K562 (cell line): ENCODE measurements at regions not wholly inside any gene's neighbourhood (a gene's known extent, or its start where the extent isn't known, plus 50 kb on each side); places are given as distances from the start of the nearest gene placed in this dataset.

Experiments
- ATAC-seq: fragments of 200-7000 bp; cut with Tn5 transposase; 3 replicates; pipeline ENCODE4 v1.9.1; 2020; ENCODE audit warnings: moderate library complexity
- BruUV-seq: library from RNA; stranded (reverse); fragments of 400-500 nt; replicated peaks from 2 replicates; lab custom pipeline; 2021; lab: Mats Ljungman, UMichigan
- CTCF ChIA-PET: fragments of 300-600 bp; formaldehyde crosslinking; extraction: SDS; loops from one replicate; lab custom pipeline; 2021; ENCODE audit warnings: low intra/inter-chr PET ratio; lab: Yijun Ruan, JAX
- POLR2A ChIA-PET: fragments of 300-600, 350-650 bp; sonication (Branson Sonifier 250); formaldehyde crosslinking; extraction: SDS; loops from one replicate; lab custom pipeline; 2021; ENCODE audit warnings: antibody characterized with exemption, inconsistent platforms; lab: Yijun Ruan, JAX
- DNase-seq, 4 experiments: peaks; one replicate each; pipeline versions ENCODE4 v3.0.0 to v3.0.0-alpha.2; 2011 to 2018; ENCODE audit warnings: low spot score in 3 of 4, mixed read lengths in 3 of 4; ENCODE audit errors: extremely low read depth in 1 of 4
- FAIRE-seq: peaks from 2 replicates; lab custom pipeline; 2011; peaks lifted over from hg19 to GRCh38; lab: Jason Lieb, UNC
- H2AFZ ChIP-seq: 2 replicates; pipeline ENCODE4 v1.6.0; 2011; ENCODE audit warnings: low read depth, low read length, control low read depth, inconsistent platforms
- H3K27ac ChIP-seq: fragments of 200-600 bp; 3 replicates; pipeline ENCODE4 v1.8.0; 2011; ENCODE audit warnings: low read depth, mild to moderate bottlenecking, control low read depth, inconsistent platforms, low read length, moderate library complexity, mixed read lengths; ENCODE audit errors: extremely low read depth
- H3K27me3 ChIP-seq, 2 experiments: fragments of 300-600 bp in 1 of 2; 2 replicates in 1 of 2; 3 replicates in 1 of 2; pipeline versions ENCODE4 v1.6.0 to v1.8.0; 2011; ENCODE audit warnings: inconsistent platforms in 2 of 2, low read length in 2 of 2, mild to moderate bottlenecking in 1 of 2, mixed read lengths in 1 of 2, moderate library complexity in 1 of 2; ENCODE audit not compliant: control insufficient read depth in 2 of 2, insufficient read depth in 2 of 2
- H3K36me3 ChIP-seq: fragments of 300-600 bp; 3 replicates; pipeline ENCODE4 v1.8.0; 2011; ENCODE audit warnings: mild to moderate bottlenecking, low read length, inconsistent platforms; ENCODE audit not compliant: control insufficient read depth, insufficient read depth
- H3K4me1 ChIP-seq, 2 experiments: fragments of 200-600 bp in 1 of 2; replicated peaks in 1 of 2; 2 replicates in 1 of 2; 3 replicates in 1 of 2; pipeline versions ENCODE4 v1.5.1 to v1.8.0; 2011; ENCODE audit warnings: inconsistent platforms in 2 of 2, low read length in 2 of 2, mild to moderate bottlenecking in 1 of 2, mixed read lengths in 1 of 2, moderate library complexity in 1 of 2; ENCODE audit not compliant: control insufficient read depth in 2 of 2, insufficient read depth in 2 of 2
- H3K4me2 ChIP-seq: 2 replicates; pipeline ENCODE4 v1.6.1; 2011; ENCODE audit warnings: low read length, control low read depth, inconsistent platforms, mixed read lengths; ENCODE audit not compliant: insufficient read depth
- H3K4me3 ChIP-seq: fragments of 200-600 bp; sonication (generic), shearing (Covaris generic); 2 replicates; pipeline ENCODE4 v1.5.1; 2016; ENCODE audit warnings: control low read depth, inconsistent platforms
- H3K79me2 ChIP-seq: fragments of 200-600 bp; 3 replicates; pipeline ENCODE4 v1.8.0; 2011; ENCODE audit warnings: low read length, inconsistent platforms; ENCODE audit not compliant: control insufficient read depth, insufficient read depth
- H3K9ac ChIP-seq, 2 experiments: 2 replicates each; pipeline versions ENCODE4 v1.6.0 to v1.6.1; 2011; ENCODE audit warnings: low read depth in 2 of 2, low read length in 2 of 2, control low read depth in 1 of 2, inconsistent platforms in 1 of 2, mild to moderate bottlenecking in 1 of 2, mixed read lengths in 1 of 2; ENCODE audit not compliant: insufficient read depth in 1 of 2
- H3K9me1 ChIP-seq: one replicate; pipeline ENCODE4 v1.6.0; 2011; ENCODE audit warnings: inconsistent platforms, mild to moderate bottlenecking, low read length, moderate library complexity; ENCODE audit not compliant: control insufficient read depth, insufficient read depth
- H3K9me3 ChIP-seq: replicated peaks from 2 replicates; pipeline ENCODE4 v1.5.1; 2011; ENCODE audit warnings: low read depth, low read length, inconsistent platforms; ENCODE audit not compliant: control insufficient read depth, insufficient read depth
- H4K20me1 ChIP-seq: replicated peaks from 2 replicates; pipeline ENCODE4 v1.6.1; 2011; ENCODE audit warnings: low read length, inconsistent platforms, mixed read lengths; ENCODE audit not compliant: control insufficient read depth, insufficient read depth
- ARID3A ChIP-seq: IDR thresholded peaks from 2 replicates; pipeline ENCODE4 v1.6.1; 2012; ENCODE audit warnings: low read depth, low read length, improper control_type of control experiment, borderline replicate concordance
- C11orf30 ChIP-seq: fragments of 450-650 bp; IDR thresholded peaks from 2 replicates; pipeline ENCODE4 v1.6.1; 2016; ENCODE audit warnings: low read depth, mild to moderate bottlenecking
- CTCFL ChIP-seq: IDR thresholded peaks from 2 replicates; pipeline ENCODE4 v1.6.1; 2011; ENCODE audit warnings: borderline replicate concordance, low read depth, mild to moderate bottlenecking, moderate library complexity, low read length; ENCODE audit not compliant: insufficient read depth, poor library complexity, severe bottlenecking
- EZH2 ChIP-seq: IDR thresholded peaks from 2 replicates; pipeline ENCODE4 v1.6.1; 2012; ENCODE audit warnings: low read depth, mild to moderate bottlenecking, inconsistent platforms, low read length, borderline replicate concordance
- FIP1L1 ChIP-seq: fragments of 200-400 bp; formaldehyde crosslinking; IDR thresholded peaks from 2 replicates; pipeline ENCODE4 v1.6.1; 2018; ENCODE audit warnings: mild to moderate bottlenecking, low read depth, low read length; ENCODE audit not compliant: poor library complexity, severe bottlenecking
- HDAC2 ChIP-seq: fragments of 450-650 bp; IDR thresholded peaks from 2 replicates; pipeline ENCODE4 v1.6.1; 2016; ENCODE audit warnings: mild to moderate bottlenecking
- XRCC4 ChIP-seq: IDR thresholded peaks from one replicate; pipeline ENCODE4 v1.6.1; 2011; ENCODE audit not compliant: insufficient read depth, insufficient read length; ENCODE audit errors: extremely low read depth
- ZFP36 ChIP-seq: fragments of 150-350 bp; IDR thresholded peaks from 2 replicates; pipeline ENCODE4 v1.6.1; 2018; ENCODE audit warnings: low read length, low read depth; ENCODE audit not compliant: partially characterized antibody
- ZNF780A ChIP-seq: fragments of 250-450 bp; sonication (Bioruptor Pico); IDR thresholded peaks from 2 replicates; pipeline ENCODE4 v1.5.0; 2021; ENCODE audit warnings: mild to moderate bottlenecking
- WGBS: fragments of 100-300 bp; shearing (Covaris generic); methylation state at CpG from one replicate; pipeline ENCODE4 v1.1.6; 2016; ENCODE audit warnings: low coverage, mixed read lengths; ENCODE audit not compliant: insufficient coverage; ENCODE audit errors: missing lambda C conversion rate; 5-methylcytosine and 5-hydroxymethylcytosine counted together
- in situ Hi-C: fragments of 300-500 bp; cut with MboI; formaldehyde crosslinking; loops from 4 replicates; pipeline ENCODE4 v1.15.0; 2018; ENCODE audit warnings: inconsistent platforms, mixed read lengths
- intact Hi-C: fragments of 100-400 bp; cut with micrococcal nuclease; formaldehyde crosslinking; loops from 2 replicates; pipeline ENCODE4 v1.14.2; 2022
- TF ChIP-seq, protein P1 (sequence below): fragments of 250-450 bp; sonication (Bioruptor Pico); IDR thresholded peaks from 2 replicates; pipeline ENCODE4 v1.8.0; 2022; ENCODE audit warnings: moderate library complexity, mild to moderate bottlenecking, inconsistent platforms
- TF ChIP-seq, protein P2 (sequence below): fragments of 250-450 bp; sonication (Bioruptor Pico); IDR thresholded peaks from 2 replicates; pipeline ENCODE4 v1.9.0; 2021; ENCODE audit warnings: mild to moderate bottlenecking
- TF ChIP-seq, protein P3 (sequence below): sonication (generic); formaldehyde crosslinking; IDR thresholded peaks from 2 replicates; pipeline ENCODE4 v1.8.0; 2022; ENCODE audit warnings: mild to moderate bottlenecking, missing genetic modification reagents

DNA sequence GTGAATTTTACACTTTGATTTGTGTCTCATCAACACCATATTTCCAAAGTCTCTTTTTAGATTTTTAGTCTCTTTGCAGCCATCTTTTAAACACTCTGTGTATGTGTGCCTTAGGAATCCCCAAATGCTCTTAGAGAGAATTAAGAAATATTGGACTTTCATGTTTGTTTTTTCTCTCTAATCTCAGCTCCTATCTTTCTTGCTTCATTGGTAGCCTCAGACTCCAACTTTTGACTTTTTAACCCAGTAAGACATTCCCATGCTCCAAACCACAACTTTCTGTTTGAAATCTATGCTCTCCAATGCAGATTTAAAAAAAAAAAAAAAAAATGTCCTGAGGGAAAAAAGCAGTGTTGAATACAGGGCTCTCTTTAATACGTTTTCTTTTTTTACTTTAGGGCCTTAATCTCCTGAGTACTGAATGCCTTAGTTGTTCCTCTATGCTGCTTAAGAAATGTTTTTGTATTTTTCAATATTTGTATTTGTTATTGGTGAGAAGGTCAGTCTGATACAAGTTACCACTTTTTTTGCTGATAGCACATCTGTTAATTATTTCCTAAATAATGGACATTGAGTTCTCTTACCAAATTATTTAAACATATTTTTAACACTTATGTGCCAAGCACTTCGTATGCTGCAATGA, 489.9 kb downstream of the NXPH1 start:
- H3K4me2 ChIP-seq, result no peak overlapping the region
- no peaks in the 10 kb centered on the region for H3K9me3 ChIP-seq
- H2AFZ ChIP-seq, result no peak overlapping the region
- intact Hi-C loops, result no loop called here
- H3K4me1 ChIP-seq, result no peaks in the 10 kb centered on the region
- H3K36me3 ChIP-seq, result no peaks in the 10 kb centered on the region
- in situ Hi-C loops, result no loop called here
- H3K27ac ChIP-seq, result no peak overlapping the region
- ChIA-PET POLR2A (no interaction called here), CTCF (no interaction called here)
- DNase-seq (no peak), FAIRE-seq (no peak), ATAC-seq (no peak)
- H3K4me3 ChIP-seq, result no peak overlapping the region
- 5% methylated on average over 2 of the region's 2 CpGs for WGBS
- no peaks in the 10 kb centered on the region for H3K79me2 ChIP-seq
- no peaks in the 10 kb centered on the region for H3K27me3 ChIP-seq
- H3K9ac ChIP-seq, result no peak overlapping the region
- no TSS peak for BruUV-seq
- no peaks in the 10 kb centered on the region for H3K9me1 ChIP-seq
- H4K20me1 ChIP-seq, result no peaks in the 10 kb centered on the region
- TF ChIP-seq HDAC2 (no peak), CTCFL (no peak), XRCC4 (no peak), ZFP36 (no peak), FIP1L1 (no peak), EZH2 (no peak), C11orf30 (no peak), ARID3A (no peak), ZNF780A (no peak)
- TF ChIP-seq, protein P1, sequence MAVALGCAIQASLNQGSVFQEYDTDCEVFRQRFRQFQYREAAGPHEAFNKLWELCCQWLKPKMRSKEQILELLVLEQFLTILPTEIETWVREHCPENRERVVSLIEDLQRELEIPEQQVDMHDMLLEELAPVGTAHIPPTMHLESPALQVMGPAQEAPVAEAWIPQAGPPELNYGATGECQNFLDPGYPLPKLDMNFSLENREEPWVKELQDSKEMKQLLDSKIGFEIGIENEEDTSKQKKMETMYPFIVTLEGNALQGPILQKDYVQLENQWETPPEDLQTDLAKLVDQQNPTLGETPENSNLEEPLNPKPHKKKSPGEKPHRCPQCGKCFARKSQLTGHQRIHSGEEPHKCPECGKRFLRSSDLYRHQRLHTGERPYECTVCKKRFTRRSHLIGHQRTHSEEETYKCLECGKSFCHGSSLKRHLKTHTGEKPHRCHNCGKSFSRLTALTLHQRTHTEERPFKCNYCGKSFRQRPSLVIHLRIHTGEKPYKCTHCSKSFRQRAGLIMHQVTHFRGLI, result no peak
- TF ChIP-seq, protein P2, sequence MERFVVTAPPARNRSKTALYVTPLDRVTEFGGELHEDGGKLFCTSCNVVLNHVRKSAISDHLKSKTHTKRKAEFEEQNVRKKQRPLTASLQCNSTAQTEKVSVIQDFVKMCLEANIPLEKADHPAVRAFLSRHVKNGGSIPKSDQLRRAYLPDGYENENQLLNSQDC, result no peak
- TF ChIP-seq, protein P3, sequence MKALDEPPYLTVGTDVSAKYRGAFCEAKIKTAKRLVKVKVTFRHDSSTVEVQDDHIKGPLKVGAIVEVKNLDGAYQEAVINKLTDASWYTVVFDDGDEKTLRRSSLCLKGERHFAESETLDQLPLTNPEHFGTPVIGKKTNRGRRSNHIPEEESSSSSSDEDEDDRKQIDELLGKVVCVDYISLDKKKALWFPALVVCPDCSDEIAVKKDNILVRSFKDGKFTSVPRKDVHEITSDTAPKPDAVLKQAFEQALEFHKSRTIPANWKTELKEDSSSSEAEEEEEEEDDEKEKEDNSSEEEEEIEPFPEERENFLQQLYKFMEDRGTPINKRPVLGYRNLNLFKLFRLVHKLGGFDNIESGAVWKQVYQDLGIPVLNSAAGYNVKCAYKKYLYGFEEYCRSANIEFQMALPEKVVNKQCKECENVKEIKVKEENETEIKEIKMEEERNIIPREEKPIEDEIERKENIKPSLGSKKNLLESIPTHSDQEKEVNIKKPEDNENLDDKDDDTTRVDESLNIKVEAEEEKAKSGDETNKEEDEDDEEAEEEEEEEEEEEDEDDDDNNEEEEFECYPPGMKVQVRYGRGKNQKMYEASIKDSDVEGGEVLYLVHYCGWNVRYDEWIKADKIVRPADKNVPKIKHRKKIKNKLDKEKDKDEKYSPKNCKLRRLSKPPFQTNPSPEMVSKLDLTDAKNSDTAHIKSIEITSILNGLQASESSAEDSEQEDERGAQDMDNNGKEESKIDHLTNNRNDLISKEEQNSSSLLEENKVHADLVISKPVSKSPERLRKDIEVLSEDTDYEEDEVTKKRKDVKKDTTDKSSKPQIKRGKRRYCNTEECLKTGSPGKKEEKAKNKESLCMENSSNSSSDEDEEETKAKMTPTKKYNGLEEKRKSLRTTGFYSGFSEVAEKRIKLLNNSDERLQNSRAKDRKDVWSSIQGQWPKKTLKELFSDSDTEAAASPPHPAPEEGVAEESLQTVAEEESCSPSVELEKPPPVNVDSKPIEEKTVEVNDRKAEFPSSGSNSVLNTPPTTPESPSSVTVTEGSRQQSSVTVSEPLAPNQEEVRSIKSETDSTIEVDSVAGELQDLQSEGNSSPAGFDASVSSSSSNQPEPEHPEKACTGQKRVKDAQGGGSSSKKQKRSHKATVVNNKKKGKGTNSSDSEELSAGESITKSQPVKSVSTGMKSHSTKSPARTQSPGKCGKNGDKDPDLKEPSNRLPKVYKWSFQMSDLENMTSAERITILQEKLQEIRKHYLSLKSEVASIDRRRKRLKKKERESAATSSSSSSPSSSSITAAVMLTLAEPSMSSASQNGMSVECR (CRISPR knock-in tag), result no peak
